Mesendoderm (in vitro differentiated cells): ENCODE measurements at regions not wholly inside any gene's neighbourhood (a gene's known extent, or its start where the extent isn't known, plus 50 kb on each side); places are given as distances from the start of the nearest gene placed in this dataset.

ENCODE experiments used
- DNase-seq: peaks from one replicate; pipeline ENCODE4 v3.0.0; 2013
- H2AK5ac ChIP-seq: 2 replicates; pipeline ENCODE4 v1.6.1; 2013; ENCODE audit warnings: low read length, inconsistent platforms
- H2BK120ac ChIP-seq: 2 replicates; pipeline ENCODE4 v1.6.1; 2013; ENCODE audit warnings: low read depth, mild to moderate bottlenecking, low read length, moderate library complexity, mixed read lengths
- H2BK15ac ChIP-seq: replicated peaks from 2 replicates; pipeline ENCODE4 v1.6.1; 2013; ENCODE audit warnings: low read depth, mild to moderate bottlenecking, moderate library complexity
- H2BK5ac ChIP-seq: 2 replicates; pipeline ENCODE4 v1.6.1; 2013; ENCODE audit warnings: low read length, inconsistent platforms
- H3K18ac ChIP-seq: 2 replicates; pipeline ENCODE4 v1.6.1; 2013; ENCODE audit warnings: mild to moderate bottlenecking, low read length, mixed read lengths
- H3K23ac ChIP-seq: one replicate; pipeline ENCODE4 v1.6.1; 2013; ENCODE audit warnings: low read length
- H3K27ac ChIP-seq: 2 replicates; pipeline ENCODE4 v1.5.1; 2013; ENCODE audit warnings: low read depth, mild to moderate bottlenecking, inconsistent platforms, low read length, moderate library complexity
- H3K27me3 ChIP-seq: 2 replicates; pipeline ENCODE4 v1.6.1; 2013; ENCODE audit warnings: low read length, control low read depth, mild to moderate bottlenecking, inconsistent platforms; ENCODE audit not compliant: insufficient read depth, poor library complexity
- H3K36me3 ChIP-seq: 2 replicates; pipeline ENCODE4 v1.6.1; 2013; ENCODE audit warnings: low read length, inconsistent platforms; ENCODE audit not compliant: control insufficient read depth, insufficient read depth
- H3K4ac ChIP-seq: one replicate; pipeline ENCODE4 v1.6.1; 2013; ENCODE audit warnings: low read depth, mild to moderate bottlenecking, low read length, moderate library complexity
- H3K4me1 ChIP-seq: 2 replicates; pipeline ENCODE4 v1.6.1; 2013; ENCODE audit warnings: low read depth, low read length, inconsistent platforms; ENCODE audit not compliant: control insufficient read depth
- H3K4me2 ChIP-seq: 2 replicates; pipeline ENCODE4 v1.6.1; 2013; ENCODE audit warnings: low read length
- H3K4me3 ChIP-seq: 2 replicates; pipeline ENCODE4 v1.5.1; 2013; ENCODE audit warnings: mild to moderate bottlenecking, low read length
- H3K56ac ChIP-seq: one replicate; pipeline ENCODE4 v1.6.1; 2013; ENCODE audit warnings: low read length
- H3K79me1 ChIP-seq: 2 replicates; pipeline ENCODE4 v1.6.1; 2013; ENCODE audit warnings: low read length, inconsistent platforms
- H3K79me2 ChIP-seq: 2 replicates; pipeline ENCODE4 v1.6.1; 2013; ENCODE audit warnings: mild to moderate bottlenecking, low read length; ENCODE audit not compliant: control insufficient read depth, insufficient read depth
- H3K9ac ChIP-seq: 2 replicates; pipeline ENCODE4 v1.6.1; 2013; ENCODE audit warnings: low read length, inconsistent platforms
- H4K5ac ChIP-seq: one replicate; pipeline ENCODE4 v1.6.1; 2013; ENCODE audit warnings: low read length
- H4K8ac ChIP-seq: one replicate; pipeline ENCODE4 v1.6.1; 2013; ENCODE audit warnings: low read depth, mild to moderate bottlenecking, control low read depth, low read length, moderate library complexity
- WGBS: extraction: QIAGEN DNeasy Blood & Tissue Kit; methylation state at CpG from one replicate; pipeline ENCODE4 v1.1.7; 2013; ENCODE audit warnings: low lambda C conversion rate, missing lambda C conversion rate; ENCODE audit not compliant: insufficient coverage; ENCODE audit errors: extremely low coverage; 5-methylcytosine and 5-hydroxymethylcytosine counted together

DNA sequence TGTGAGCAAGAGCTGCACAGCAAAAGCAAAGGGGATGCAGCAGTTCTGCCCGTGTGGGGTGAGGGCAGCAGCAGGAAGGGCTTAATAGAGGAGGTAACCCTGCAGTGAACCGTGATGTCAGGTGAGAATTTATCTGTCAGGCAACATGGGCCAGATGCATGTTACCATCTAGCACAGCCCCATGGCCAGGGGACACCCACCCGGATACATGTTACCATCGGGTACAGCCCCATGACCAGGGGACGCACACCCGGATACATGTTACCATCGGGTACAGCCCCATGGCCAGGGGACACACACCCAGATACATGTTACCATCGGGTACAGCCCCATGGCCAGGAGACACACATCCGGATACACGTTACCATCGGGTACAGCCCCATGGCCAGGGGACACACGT is 99.4 kb downstream of the RBFOX3 start:
- no peak overlapping the region for H2BK15ac ChIP-seq
- H3K4me3 ChIP-seq: no peak overlapping the region
- no peaks in the 10 kb centered on the region for H3K4me1 ChIP-seq
- H3K79me1 ChIP-seq: no peaks in the 10 kb centered on the region
- no peak overlapping the region for H3K9ac ChIP-seq
- no peak overlapping the region for H3K4ac ChIP-seq
- WGBS: no CpG with 5 or more reads among the region's 12 CpGs
- H3K36me3 ChIP-seq: no peaks in the 10 kb centered on the region
- no peak for DNase-seq
- H2BK120ac ChIP-seq: no peak overlapping the region
- H3K56ac ChIP-seq: no peak overlapping the region
- no peak overlapping the region for H4K8ac ChIP-seq
- no peaks in the 10 kb centered on the region for H3K79me2 ChIP-seq
- no peak overlapping the region for H2AK5ac ChIP-seq
- H3K27ac ChIP-seq: no peak overlapping the region
- no peak overlapping the region for H3K18ac ChIP-seq
- no peaks in the 10 kb centered on the region for H3K27me3 ChIP-seq
- H2BK5ac ChIP-seq: no peak overlapping the region
- no peak overlapping the region for H3K4me2 ChIP-seq
- H4K5ac ChIP-seq: no peak overlapping the region
- H3K23ac ChIP-seq: no peak overlapping the region

- Histone ChIP-seq H3K4me2 (no peak overlapping the region), H2BK5ac (no peak overlapping the region), H3K9ac (no peak overlapping the region), H4K8ac (no peak overlapping the region), H3K79me1 (no peaks in the 10 kb centered on the region), H2BK15ac (no peak overlapping the region), H3K4ac (no peak overlapping the region), H3K79me2 (no peaks in the 10 kb centered on the region), H3K23ac (no peak overlapping the region), H2BK120ac (no peak overlapping the region), H3K27ac (no peak overlapping the region), H3K4me1 (no peaks in the 10 kb centered on the region), H4K5ac (no peak overlapping the region), H3K56ac (no peak overlapping the region), H3K36me3 (no peaks in the 10 kb centered on the region), H2AK5ac (no peak overlapping the region), H3K18ac (no peak overlapping the region), H3K27me3 (no peaks in the 10 kb centered on the region), H3K4me3 (no peak overlapping the region)
- no CpG with 5 or more reads among the region's 18 CpGs for WGBS
- DNase-seq: no peak
Observed at GRCh38 chr17:79510071-79510470, 100.8 kb downstream of the RBFOX3 start.

DNA sequence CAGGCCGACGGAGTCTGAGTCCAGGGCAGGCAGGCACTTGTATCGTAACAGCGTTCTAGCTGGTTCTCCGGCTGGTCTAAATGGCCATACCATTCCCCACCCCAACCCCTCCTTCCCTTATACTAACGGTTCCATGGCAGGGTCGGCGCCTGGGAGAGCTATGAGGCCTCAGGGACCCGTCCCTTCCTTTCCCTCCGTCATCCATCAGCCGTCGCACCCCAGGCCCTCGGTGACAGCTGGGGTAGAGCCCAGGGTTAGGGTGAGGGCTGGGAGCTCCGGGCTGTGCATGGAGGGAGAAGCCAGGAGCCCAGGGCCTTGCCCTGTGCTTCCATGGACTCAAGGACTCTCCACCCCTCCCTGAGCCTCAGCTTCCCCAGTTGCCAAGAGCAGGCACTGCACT is 101.4 kb downstream of the RBFOX3 start:
- no peaks in the 10 kb centered on the region for H3K36me3 ChIP-seq
- no peak overlapping the region for H2BK5ac ChIP-seq
- no peak overlapping the region for H2BK120ac ChIP-seq
- no peak overlapping the region for H3K4me2 ChIP-seq
- no peak overlapping the region for H3K9ac ChIP-seq
- no peak overlapping the region for H4K5ac ChIP-seq
- no peak overlapping the region for H3K27ac ChIP-seq
- H3K4ac ChIP-seq: no peak overlapping the region
- no peak overlapping the region for H3K18ac ChIP-seq
- no peaks in the 10 kb centered on the region for H3K79me2 ChIP-seq
- no peak overlapping the region for H2AK5ac ChIP-seq
- no peak overlapping the region for H3K23ac ChIP-seq
- no peak overlapping the region for H2BK15ac ChIP-seq
- WGBS: no CpG with 5 or more reads among the region's 14 CpGs
- H3K4me1 ChIP-seq: no peaks in the 10 kb centered on the region
- DNase-seq: no peak
- no peak overlapping the region for H3K56ac ChIP-seq
- H3K79me1 ChIP-seq: no peaks in the 10 kb centered on the region
- no peaks in the 10 kb centered on the region for H3K27me3 ChIP-seq
- no peak overlapping the region for H3K4me3 ChIP-seq
- no peak overlapping the region for H4K8ac ChIP-seq

DNA sequence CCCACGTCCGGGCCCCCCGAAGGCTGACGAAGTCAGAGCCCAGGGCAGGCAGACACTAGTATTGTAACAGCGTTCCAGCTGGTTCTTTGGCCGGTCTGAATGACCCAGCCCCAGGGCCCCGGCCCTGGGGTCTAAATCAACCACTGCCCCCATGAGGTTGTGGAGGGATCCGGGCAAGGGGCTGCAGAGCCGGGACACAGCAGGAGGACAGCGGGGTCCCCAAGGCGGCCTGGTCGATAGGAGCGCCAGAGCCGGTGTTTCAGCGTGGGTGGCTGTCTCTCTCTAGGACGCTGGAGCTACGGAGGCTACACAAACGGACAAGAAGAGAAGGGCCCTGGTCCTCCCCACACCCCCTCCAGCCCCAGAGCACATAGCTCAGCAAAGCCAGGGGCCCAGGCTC is 101.8 kb downstream of the RBFOX3 start:
- Histone ChIP-seq H2AK5ac (no peak overlapping the region), H2BK15ac (no peak overlapping the region), H3K27me3 (no peaks in the 10 kb centered on the region), H3K27ac (no peak overlapping the region), H4K8ac (no peak overlapping the region), H3K4me2 (no peak overlapping the region), H3K79me1 (no peaks in the 10 kb centered on the region), H4K5ac (no peak overlapping the region), H3K9ac (no peak overlapping the region), H3K4ac (no peak overlapping the region), H2BK120ac (no peak overlapping the region), H3K79me2 (no peaks in the 10 kb centered on the region), H3K36me3 (no peaks in the 10 kb centered on the region), H3K18ac (no peak overlapping the region), H3K56ac (no peak overlapping the region), H3K4me3 (no peak overlapping the region), H3K4me1 (no peaks in the 10 kb centered on the region), H3K23ac (no peak overlapping the region), H2BK5ac (no peak overlapping the region)
- WGBS: no CpG with 5 or more reads among the region's 18 CpGs
- DNase-seq: no peak

- Histone ChIP-seq H2BK5ac (no peak overlapping the region), H2BK120ac (no peak overlapping the region), H3K9ac (no peak overlapping the region), H3K4me1 (no peaks in the 10 kb centered on the region), H3K4me2 (no peak overlapping the region), H3K79me2 (no peaks in the 10 kb centered on the region), H3K56ac (no peak overlapping the region), H3K23ac (no peak overlapping the region), H4K5ac (no peak overlapping the region), H3K36me3 (no peaks in the 10 kb centered on the region), H3K4ac (no peak overlapping the region), H2AK5ac (no peak overlapping the region), H3K27me3 (no peaks in the 10 kb centered on the region), H4K8ac (no peak overlapping the region), H2BK15ac (no peak overlapping the region), H3K27ac (no peak overlapping the region), H3K4me3 (no peak overlapping the region), H3K18ac (no peak overlapping the region), H3K79me1 (no peaks in the 10 kb centered on the region)
- no CpG with 5 or more reads among the region's 22 CpGs for WGBS
- no peak for DNase-seq
Observed at GRCh38 chr17:79508291-79508716, 102.5 kb downstream of the RBFOX3 start.

DNA sequence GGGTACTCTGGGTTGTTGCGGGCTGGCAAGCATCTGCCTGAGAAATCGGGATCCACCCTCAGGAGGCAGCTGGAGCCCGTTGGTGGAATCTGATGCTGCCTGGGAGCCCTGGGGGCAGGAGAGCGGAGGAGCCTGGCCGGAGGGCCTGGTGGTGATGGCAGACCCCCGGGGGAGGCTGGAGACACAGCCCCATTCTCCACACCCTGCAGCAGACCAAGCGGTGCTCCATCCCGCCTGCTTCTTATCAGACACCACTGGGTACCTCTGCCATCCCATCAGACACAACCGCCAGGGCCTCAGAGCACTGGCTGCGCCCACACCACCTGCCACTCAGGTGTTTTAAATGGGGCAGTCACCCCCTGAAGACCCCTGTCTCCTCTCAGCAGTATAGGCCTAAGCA is 103.9 kb downstream of the RBFOX3 start:
- Histone ChIP-seq H4K8ac (no peak overlapping the region), H3K4me3 (no peak overlapping the region), H3K27ac (no peak overlapping the region), H3K9ac (no peak overlapping the region), H3K27me3 (no peaks in the 10 kb centered on the region), H3K23ac (no peak overlapping the region), H2BK15ac (no peak overlapping the region), H3K4me1 (no peaks in the 10 kb centered on the region), H3K4me2 (no peak overlapping the region), H4K5ac (no peak overlapping the region), H3K79me1 (no peaks in the 10 kb centered on the region), H3K79me2 (no peaks in the 10 kb centered on the region), H2AK5ac (no peak overlapping the region), H3K56ac (no peak overlapping the region), H2BK120ac (no peak overlapping the region), H3K4ac (no peak overlapping the region), H3K36me3 (no peaks in the 10 kb centered on the region), H3K18ac (no peak overlapping the region), H2BK5ac (no peak overlapping the region)
- WGBS: no CpG with 5 or more reads among the region's 10 CpGs
- no peak for DNase-seq
